Activated CD8-positive, alpha-beta T cell treated with anti-CD3 and anti-CD28 coated beads, Interleukin-2, amount 10 ng/mL, durations not matched to agents 7 days and 5 days (primary cell): ENCODE measurements at regions not wholly inside any gene's neighbourhood (a gene's known extent, or its start where the extent isn't known, plus 50 kb on each side); places are given as distances from the start of the nearest gene placed in this dataset.
"Not testable (repeated sequence)": the region's sequence is repeated elsewhere in the genome, so short reads cannot be mapped to it uniquely, and the experiment has no call there.

Experiments
- ATAC-seq: fragments of 150-1000 bp; cut with Tn5 transposase; one replicate; pipeline ENCODE4 v1.10.0; 2021; ENCODE audit warnings: moderate library complexity
- CTCF ChIA-PET: fragments of 350-600 bp; sonication (Branson Sonifier 250); formaldehyde crosslinking; loops from one replicate; lab custom pipeline; 2021; ENCODE audit warnings: antibody characterized with exemption; lab: Charles Lee
- POLR2A ChIA-PET: fragments of 350-600 bp; sonication (Branson Sonifier 250); formaldehyde crosslinking; loops from one replicate; lab custom pipeline; 2021; ENCODE audit warnings: antibody characterized with exemption; lab: Charles Lee
- DNase-seq: peaks from one replicate; pipeline ENCODE4 v3.0.0-alpha.2; 2020
- H3K27ac Mint-ChIP-seq: one replicate; pipeline ENCODE4 v1.8.0; 2021; ENCODE audit warnings: mild to moderate bottlenecking, mixed read lengths
- H3K27me3 Mint-ChIP-seq: one replicate; pipeline ENCODE4 v1.8.0; 2021; ENCODE audit warnings: low read depth, mixed read lengths
- H3K36me3 Mint-ChIP-seq: one replicate; pipeline ENCODE4 v1.8.0; 2021; ENCODE audit warnings: low read depth, mixed read lengths
- H3K4me1 Mint-ChIP-seq: one replicate; pipeline ENCODE4 v1.8.0; 2021; ENCODE audit warnings: low read depth, mixed read lengths
- H3K4me3 Mint-ChIP-seq: one replicate; pipeline ENCODE4 v1.8.0; 2021; ENCODE audit warnings: mild to moderate bottlenecking, mixed read lengths
- H3K9me3 Mint-ChIP-seq: one replicate; pipeline ENCODE4 v1.8.0; 2022; ENCODE audit warnings: mixed read lengths; ENCODE audit not compliant: insufficient read depth

DNA sequence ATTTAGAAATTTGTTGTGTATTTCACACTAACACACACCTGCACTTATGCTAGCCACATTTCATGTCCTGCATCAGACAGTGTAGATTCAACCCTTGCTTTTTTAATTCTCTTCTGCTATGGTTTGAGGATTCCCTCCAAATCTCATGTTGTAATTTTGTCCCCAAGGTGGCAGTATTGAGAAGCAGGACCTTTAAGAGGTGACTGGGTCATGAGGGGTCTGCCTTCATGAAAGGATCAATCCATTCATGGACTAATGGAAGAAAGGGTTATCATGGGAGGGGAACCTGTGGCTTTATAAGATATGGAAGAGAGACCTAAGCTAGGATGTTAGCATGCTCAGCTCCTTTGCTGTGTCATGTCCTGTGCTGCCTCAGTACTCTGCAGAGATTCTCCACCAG lies 1032.2 kb downstream of the CDH11 start:
- ATAC-seq (no peak), DNase-seq (no peak)
- Mint-ChIP-seq H3K27me3 (no peaks in the 10 kb centered on the region), H3K27ac (no peak overlapping the region), H3K4me3 (no peak overlapping the region), H3K4me1 (no peaks in the 10 kb centered on the region), H3K36me3 (no peaks in the 10 kb centered on the region), H3K9me3 (peaks cover 10% of the 10 kb centered on the region)
- CTCF ChIA-PET, result no interaction called here
- POLR2A ChIA-PET, result no interaction called here

GRCh38 chr16:64088838-64089237 lies 1033.0 kb downstream of the CDH11 start:
- ATAC-seq, result no peak
- Mint-ChIP-seq H3K4me3 (no peak overlapping the region), H3K27me3 (no peaks in the 10 kb centered on the region), H3K27ac (no peak overlapping the region), H3K4me1 (no peaks in the 10 kb centered on the region), H3K9me3 (peaks cover 10% of the 10 kb centered on the region), H3K36me3 (no peaks in the 10 kb centered on the region)
- no peak for DNase-seq
- POLR2A ChIA-PET, result no interaction called here
- CTCF ChIA-PET, result no interaction called here

- H3K9me3 Mint-ChIP-seq, result peaks cover 14% of the 10 kb centered on the region
- H3K4me3 Mint-ChIP-seq, result no peak overlapping the region
- no peaks in the 10 kb centered on the region for H3K27me3 Mint-ChIP-seq
- ChIA-PET CTCF (no interaction called here), POLR2A (no interaction called here)
- DNase-seq, result no peak
- no peaks in the 10 kb centered on the region for H3K4me1 Mint-ChIP-seq
- no peak overlapping the region for H3K27ac Mint-ChIP-seq
- H3K36me3 Mint-ChIP-seq, result no peaks in the 10 kb centered on the region
- ATAC-seq, result no peak
Observed at GRCh38 chr16:64085296-64085695, 1036.6 kb downstream of the CDH11 start.

DNA sequence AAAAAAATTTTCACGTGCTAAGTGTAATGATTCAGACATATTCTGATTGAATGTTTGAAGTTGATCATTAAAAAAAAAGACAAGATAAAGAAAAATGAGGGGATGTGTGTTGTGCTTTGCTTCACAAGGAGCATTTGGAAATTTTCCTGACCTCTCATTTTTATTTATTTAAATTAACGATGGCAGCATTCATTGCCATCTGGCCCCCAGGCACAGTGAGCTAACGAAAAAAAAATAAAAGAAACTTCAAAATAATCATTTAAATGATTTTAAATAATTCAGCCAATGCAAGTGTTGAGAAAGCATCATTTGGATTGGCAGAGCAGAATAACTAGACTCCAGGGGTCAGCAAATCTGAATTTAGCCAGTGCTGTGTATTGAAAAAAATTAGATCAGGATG lies 1037.2 kb downstream of the CDH11 start:
- H3K27me3 Mint-ChIP-seq, result no peaks in the 10 kb centered on the region
- H3K27ac Mint-ChIP-seq, result no peak overlapping the region
- no peaks in the 10 kb centered on the region for H3K36me3 Mint-ChIP-seq
- ChIA-PET CTCF (no interaction called here), POLR2A (no interaction called here)
- ATAC-seq (no peak), DNase-seq (no peak)
- no peak overlapping the region for H3K4me3 Mint-ChIP-seq
- no peaks in the 10 kb centered on the region for H3K4me1 Mint-ChIP-seq
- H3K9me3 Mint-ChIP-seq, result peaks cover 14% of the 10 kb centered on the region

DNA sequence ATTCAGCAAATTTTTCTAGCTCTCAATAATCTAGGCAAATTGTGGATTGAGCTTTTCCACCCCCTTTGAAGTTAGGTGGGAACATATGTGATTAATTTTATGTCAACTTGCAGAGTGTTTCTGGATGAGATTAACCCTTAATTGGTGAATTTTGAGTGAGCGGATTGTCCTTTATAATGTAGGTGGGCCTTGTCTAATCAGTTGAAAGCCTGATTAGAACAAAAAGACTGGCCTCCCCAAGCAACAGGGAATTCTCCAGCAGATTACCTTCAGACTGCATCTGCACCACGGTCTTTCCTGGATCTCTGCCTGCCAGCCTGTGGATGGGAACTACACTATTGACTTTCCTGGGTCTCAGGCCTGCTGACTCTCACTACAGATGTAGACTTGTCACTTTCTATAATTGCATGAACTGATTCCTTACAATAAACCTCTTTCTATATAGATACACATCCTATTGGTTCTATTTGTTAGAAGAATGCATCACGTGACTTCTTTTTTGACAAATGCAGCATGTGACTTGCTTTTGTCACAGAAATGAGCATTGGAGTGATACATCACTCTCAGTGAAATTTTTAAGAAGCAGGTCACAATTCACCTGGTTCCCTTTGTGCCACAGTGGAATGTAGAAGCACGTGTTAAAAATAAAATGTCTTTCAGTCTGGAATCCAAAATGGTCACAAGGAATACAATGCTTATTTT lies 1038.3 kb downstream of the CDH11 start:
- H3K9me3 Mint-ChIP-seq, result peaks cover 14% of the 10 kb centered on the region
- H3K36me3 Mint-ChIP-seq, result no peaks in the 10 kb centered on the region
- DNase-seq, result no peak
- no peaks in the 10 kb centered on the region for H3K27me3 Mint-ChIP-seq
- H3K27ac Mint-ChIP-seq, result no peak overlapping the region
- ChIA-PET CTCF (no interaction called here), POLR2A (no interaction called here)
- H3K4me3 Mint-ChIP-seq, result no peak overlapping the region
- ATAC-seq, result no peak
- no peaks in the 10 kb centered on the region for H3K4me1 Mint-ChIP-seq

DNA sequence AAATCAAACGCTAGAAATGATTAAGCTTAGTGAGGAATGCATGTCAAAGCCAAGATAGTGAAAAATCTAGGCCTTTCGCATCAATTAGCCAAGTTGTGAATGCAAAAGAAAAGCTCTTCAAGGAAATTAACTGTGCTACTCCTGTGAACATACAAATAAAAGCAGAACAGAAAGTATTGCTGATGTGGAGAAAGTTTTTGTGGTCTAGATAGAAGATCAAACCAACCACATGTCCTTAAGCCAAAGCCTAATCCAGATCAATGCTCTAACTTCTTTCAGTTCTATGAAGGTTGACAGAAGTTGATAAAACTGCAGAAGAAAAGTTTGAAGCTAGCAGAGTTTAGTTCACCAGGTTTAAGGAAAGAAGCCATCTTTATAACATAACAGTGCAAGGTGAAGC lies 1044.6 kb downstream of the CDH11 start:
- Mint-ChIP-seq H3K27ac (no peak overlapping the region), H3K4me3 (no peak overlapping the region), H3K9me3 (peaks cover 21% of the 10 kb centered on the region), H3K36me3 (no peaks in the 10 kb centered on the region), H3K27me3 (no peaks in the 10 kb centered on the region), H3K4me1 (no peaks in the 10 kb centered on the region)
- no peak for ATAC-seq
- ChIA-PET POLR2A (no interaction called here), CTCF (no interaction called here)
- DNase-seq, result no peak

GRCh38 chr16:64074706-64075105 lies 1047.2 kb downstream of the CDH11 start:
- Mint-ChIP-seq H3K27me3 (no peaks in the 10 kb centered on the region), H3K4me1 (no peaks in the 10 kb centered on the region), H3K9me3 (peaks cover 21% of the 10 kb centered on the region), H3K36me3 (no peaks in the 10 kb centered on the region), H3K4me3 (no peak overlapping the region), H3K27ac (no peak overlapping the region)
- CTCF ChIA-PET, result no interaction called here
- POLR2A ChIA-PET, result no interaction called here
- no peak for ATAC-seq
- DNase-seq, result no peak

DNA sequence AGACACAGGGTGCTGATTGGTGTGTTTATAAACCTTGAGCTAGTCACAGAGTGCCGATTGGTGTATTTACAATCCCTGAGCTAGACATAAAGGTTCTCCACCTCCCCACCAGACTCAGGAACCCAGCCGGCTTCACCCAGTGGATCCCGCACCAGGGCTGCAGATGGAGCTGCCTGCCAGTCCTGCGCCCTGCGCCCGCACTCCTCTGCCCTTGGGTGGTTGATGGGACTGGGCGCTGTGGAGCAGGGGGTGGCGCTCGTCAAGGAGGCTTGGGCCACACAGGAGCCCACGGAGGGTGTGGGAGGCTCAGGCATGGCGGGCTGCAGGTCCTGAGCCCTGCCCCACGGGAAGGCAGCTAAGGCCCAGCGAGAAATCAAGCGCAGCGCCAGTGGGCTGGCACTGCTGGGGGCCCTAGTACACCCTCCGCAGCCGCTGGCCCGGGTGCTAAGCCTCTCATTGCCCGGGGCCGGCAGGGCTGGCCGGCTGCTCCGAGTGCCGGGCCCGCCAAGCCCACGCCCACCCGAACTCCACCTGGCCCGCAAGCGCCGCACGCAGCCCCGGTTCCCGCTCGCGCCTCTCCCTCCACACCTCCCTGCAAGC lies 1049.6 kb downstream of the CDH11 start:
- H3K27me3 Mint-ChIP-seq, ATAC-seq, POLR2A ChIA-PET, H3K36me3 Mint-ChIP-seq, H3K27ac Mint-ChIP-seq, H3K4me3 Mint-ChIP-seq, DNase-seq, CTCF ChIA-PET, H3K4me1 Mint-ChIP-seq: not testable (repeated sequence)
- peaks cover 19% of the 10 kb centered on the region for H3K9me3 Mint-ChIP-seq

- peaks cover 23% of the 10 kb centered on the region for H3K9me3 Mint-ChIP-seq
- ATAC-seq (no peak), DNase-seq (no peak)
- ChIA-PET POLR2A (no interaction called here), CTCF (no interaction called here)
- no peaks in the 10 kb centered on the region for H3K27me3 Mint-ChIP-seq
- H3K4me1 Mint-ChIP-seq, result no peaks in the 10 kb centered on the region
- H3K27ac Mint-ChIP-seq, result no peak overlapping the region
- H3K36me3 Mint-ChIP-seq, result no peaks in the 10 kb centered on the region
- no peak overlapping the region for H3K4me3 Mint-ChIP-seq
Observed at GRCh38 chr16:64065523-64065922, 1056.3 kb downstream of the CDH11 start.

DNA sequence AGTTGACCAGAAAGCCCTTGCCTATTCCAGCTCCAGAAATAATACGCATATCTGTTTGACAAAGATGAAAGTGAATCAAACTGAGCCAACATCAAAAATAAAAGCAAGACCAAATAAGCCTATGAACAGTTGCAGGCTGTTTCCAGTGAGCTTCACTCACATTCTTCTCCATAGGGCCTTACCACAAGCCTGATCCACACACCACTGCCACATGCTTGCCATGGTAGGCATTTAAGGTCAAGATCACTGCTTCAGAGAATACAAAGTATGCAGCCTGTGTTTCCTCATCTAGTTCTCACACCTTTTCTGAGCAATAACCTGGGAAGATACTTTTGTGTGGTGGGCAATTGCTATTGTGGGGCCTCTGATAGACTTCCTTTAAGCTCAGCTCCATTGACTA lies 1060.2 kb downstream of the CDH11 start:
- Mint-ChIP-seq H3K4me1 (no peaks in the 10 kb centered on the region), H3K27me3 (no peaks in the 10 kb centered on the region), H3K36me3 (no peaks in the 10 kb centered on the region), H3K4me3 (no peak overlapping the region), H3K27ac (no peak overlapping the region), H3K9me3 (peaks cover 32% of the 10 kb centered on the region)
- CTCF ChIA-PET, result no interaction called here
- POLR2A ChIA-PET, result no interaction called here
- DNase-seq (no peak), ATAC-seq (no peak)

DNA sequence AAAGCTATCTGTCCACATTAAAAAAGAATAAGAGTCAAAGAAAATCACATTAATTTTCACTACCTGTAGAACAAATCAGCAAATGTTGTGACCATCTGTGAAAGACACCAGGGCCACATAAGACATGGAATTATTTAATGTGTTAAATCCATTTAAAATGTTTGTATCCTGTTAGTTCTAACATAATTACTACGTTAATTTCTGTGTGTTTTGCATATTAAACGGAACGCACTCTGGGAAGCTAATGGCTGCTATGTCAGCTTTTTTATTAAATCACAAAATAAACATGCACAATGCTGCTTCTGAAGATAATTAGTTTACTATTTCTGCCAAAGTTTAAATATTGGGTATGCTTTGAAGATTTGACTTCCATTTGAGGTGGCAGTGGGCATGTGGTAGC lies 1061.2 kb downstream of the CDH11 start:
- CTCF ChIA-PET, result no interaction called here
- POLR2A ChIA-PET, result no interaction called here
- no peak overlapping the region for H3K4me3 Mint-ChIP-seq

GRCh38 chr16:64058685-64059084 lies 1063.2 kb downstream of the CDH11 start:
- ATAC-seq (no peak), DNase-seq (no peak)
- Mint-ChIP-seq H3K27me3 (no peaks in the 10 kb centered on the region), H3K27ac (no peak overlapping the region), H3K4me1 (no peaks in the 10 kb centered on the region), H3K9me3 (peaks cover 25% of the 10 kb centered on the region), H3K4me3 (no peak overlapping the region), H3K36me3 (no peaks in the 10 kb centered on the region)
- CTCF ChIA-PET, result no interaction called here
- POLR2A ChIA-PET, result no interaction called here

More for the DNA sequence above, 1061.2 kb downstream of the CDH11 start:
- ATAC-seq, result no peak
- H3K27ac Mint-ChIP-seq, result no peak overlapping the region
- H3K9me3 Mint-ChIP-seq, result peaks cover 26% of the 10 kb centered on the region
- no peaks in the 10 kb centered on the region for H3K27me3 Mint-ChIP-seq
- H3K4me1 Mint-ChIP-seq, result no peaks in the 10 kb centered on the region
- no peaks in the 10 kb centered on the region for H3K36me3 Mint-ChIP-seq
- no peak for DNase-seq

DNA sequence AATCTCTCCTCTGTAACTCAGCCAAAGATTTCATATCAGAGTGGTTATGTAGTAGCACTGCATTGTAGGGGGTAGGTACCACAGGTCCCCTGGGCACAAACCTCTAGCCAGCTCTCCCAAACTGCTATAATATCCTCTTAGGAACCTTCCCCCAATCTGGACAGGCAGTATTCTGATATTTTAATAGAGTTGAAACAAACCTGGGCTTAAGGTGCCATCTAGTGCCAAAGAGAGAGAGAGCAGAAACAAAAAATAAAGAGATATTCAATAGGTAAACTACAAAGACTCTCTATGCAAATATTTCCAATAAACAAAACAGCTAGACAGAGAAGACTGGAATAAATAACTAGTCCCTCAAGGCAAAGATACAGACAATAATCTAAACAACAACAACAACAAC lies 1070.0 kb downstream of the CDH11 start:
- CTCF ChIA-PET, result no interaction called here
- H3K4me3 Mint-ChIP-seq, result no peak overlapping the region
- no peak for DNase-seq
- no peak for ATAC-seq
- peaks cover 25% of the 10 kb centered on the region for H3K9me3 Mint-ChIP-seq
- no peaks in the 10 kb centered on the region for H3K36me3 Mint-ChIP-seq
- no peaks in the 10 kb centered on the region for H3K27me3 Mint-ChIP-seq
- no peak overlapping the region for H3K27ac Mint-ChIP-seq
- H3K4me1 Mint-ChIP-seq, result no peaks in the 10 kb centered on the region
- POLR2A ChIA-PET, result no interaction called here
